ENCODE measurements at regions not wholly inside any gene's neighbourhood (a gene's known extent, or its start where the extent isn't known, plus 50 kb on each side); places are given as distances from the start of the nearest gene placed in this dataset.

DNA sequence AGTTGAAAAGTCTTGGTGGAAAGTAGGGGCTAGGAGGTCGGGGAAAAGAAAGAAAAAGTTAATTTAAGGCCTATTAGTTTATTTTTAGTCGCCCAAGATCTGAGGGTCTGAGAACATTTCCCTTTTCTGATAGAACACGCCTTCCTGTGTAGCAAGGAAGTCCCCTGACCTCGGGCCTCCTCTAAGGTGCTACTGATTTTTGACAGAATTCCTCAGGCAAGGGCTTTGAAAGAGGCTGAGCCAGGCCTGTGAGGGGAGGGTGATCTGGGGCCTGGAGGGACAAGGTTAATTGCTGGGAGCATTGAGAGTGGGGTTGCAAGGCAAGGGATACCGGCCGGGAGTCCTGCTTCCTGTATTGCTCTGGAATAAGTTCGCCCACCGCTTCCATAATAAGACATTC, 131.4 kb upstream of the MYCN start:
- Histone ChIP-seq H3K4me1 (no peaks in the 10 kb centered on the region), H3K9me3 (no peaks in the 10 kb centered on the region), H3K27ac (no peak overlapping the region), H3K4me3 (no peak overlapping the region), H3K36me3 (no peaks in the 10 kb centered on the region), H3K27me3 (no peaks in the 10 kb centered on the region)
- ATAC-seq: peak in 2 of 4 donors; percentile 23 to 36
- intact Hi-C loops (cut with DNase I): no loop called here
- 43% methylated on average over 7 of the region's 8 CpGs for WGBS (ENCODE audit: insufficient coverage, low coverage, low lambda C conversion rate, missing lambda C conversion rate)
- DNase-seq: no peak
- TF ChIP-seq POLR2A (IDR thresholded peaks at IDR 0.05): no peak
- TF ChIP-seq, protein P1, sequence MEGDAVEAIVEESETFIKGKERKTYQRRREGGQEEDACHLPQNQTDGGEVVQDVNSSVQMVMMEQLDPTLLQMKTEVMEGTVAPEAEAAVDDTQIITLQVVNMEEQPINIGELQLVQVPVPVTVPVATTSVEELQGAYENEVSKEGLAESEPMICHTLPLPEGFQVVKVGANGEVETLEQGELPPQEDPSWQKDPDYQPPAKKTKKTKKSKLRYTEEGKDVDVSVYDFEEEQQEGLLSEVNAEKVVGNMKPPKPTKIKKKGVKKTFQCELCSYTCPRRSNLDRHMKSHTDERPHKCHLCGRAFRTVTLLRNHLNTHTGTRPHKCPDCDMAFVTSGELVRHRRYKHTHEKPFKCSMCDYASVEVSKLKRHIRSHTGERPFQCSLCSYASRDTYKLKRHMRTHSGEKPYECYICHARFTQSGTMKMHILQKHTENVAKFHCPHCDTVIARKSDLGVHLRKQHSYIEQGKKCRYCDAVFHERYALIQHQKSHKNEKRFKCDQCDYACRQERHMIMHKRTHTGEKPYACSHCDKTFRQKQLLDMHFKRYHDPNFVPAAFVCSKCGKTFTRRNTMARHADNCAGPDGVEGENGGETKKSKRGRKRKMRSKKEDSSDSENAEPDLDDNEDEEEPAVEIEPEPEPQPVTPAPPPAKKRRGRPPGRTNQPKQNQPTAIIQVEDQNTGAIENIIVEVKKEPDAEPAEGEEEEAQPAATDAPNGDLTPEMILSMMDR (IDR thresholded peaks at IDR 0.05): no peak

DNA sequence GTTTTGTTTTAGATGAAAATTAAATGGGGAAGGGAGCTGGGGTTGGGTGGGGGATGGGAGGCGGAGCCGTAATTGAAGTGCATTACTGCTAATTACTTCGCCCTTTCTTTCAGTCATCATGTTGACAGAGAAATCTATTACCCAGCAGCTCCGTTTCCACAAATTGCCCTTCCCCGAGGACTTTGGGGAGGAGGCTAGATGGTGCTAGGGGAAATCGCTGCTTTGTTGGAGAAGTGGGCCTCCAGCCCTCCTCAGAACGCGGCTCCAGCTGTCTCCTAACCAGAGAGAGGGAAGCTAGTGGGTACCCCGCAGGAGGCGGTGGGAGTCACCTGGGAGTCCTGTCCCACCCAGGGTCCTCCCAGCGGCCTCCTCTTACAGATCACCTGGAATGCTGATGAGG, 130.9 kb upstream of the MYCN start:
- ATAC-seq: no peak
- 64% methylated on average over 6 of the region's 11 CpGs for WGBS (ENCODE audit: insufficient coverage, low coverage, low lambda C conversion rate, missing lambda C conversion rate)
- no peaks in the 10 kb centered on the region for H3K27me3 ChIP-seq
- no peaks in the 10 kb centered on the region for H3K4me1 ChIP-seq
- H3K4me3 ChIP-seq: no peak overlapping the region
- H3K36me3 ChIP-seq: no peaks in the 10 kb centered on the region
- no peaks in the 10 kb centered on the region for H3K9me3 ChIP-seq
- no peak for DNase-seq
- intact Hi-C loops (cut with DNase I): no loop called here
- H3K27ac ChIP-seq: no peak overlapping the region
- no peak for TF ChIP-seq POLR2A (IDR thresholded peaks at IDR 0.05)
- TF ChIP-seq, protein P1 (IDR thresholded peaks at IDR 0.05): no peak

DNA sequence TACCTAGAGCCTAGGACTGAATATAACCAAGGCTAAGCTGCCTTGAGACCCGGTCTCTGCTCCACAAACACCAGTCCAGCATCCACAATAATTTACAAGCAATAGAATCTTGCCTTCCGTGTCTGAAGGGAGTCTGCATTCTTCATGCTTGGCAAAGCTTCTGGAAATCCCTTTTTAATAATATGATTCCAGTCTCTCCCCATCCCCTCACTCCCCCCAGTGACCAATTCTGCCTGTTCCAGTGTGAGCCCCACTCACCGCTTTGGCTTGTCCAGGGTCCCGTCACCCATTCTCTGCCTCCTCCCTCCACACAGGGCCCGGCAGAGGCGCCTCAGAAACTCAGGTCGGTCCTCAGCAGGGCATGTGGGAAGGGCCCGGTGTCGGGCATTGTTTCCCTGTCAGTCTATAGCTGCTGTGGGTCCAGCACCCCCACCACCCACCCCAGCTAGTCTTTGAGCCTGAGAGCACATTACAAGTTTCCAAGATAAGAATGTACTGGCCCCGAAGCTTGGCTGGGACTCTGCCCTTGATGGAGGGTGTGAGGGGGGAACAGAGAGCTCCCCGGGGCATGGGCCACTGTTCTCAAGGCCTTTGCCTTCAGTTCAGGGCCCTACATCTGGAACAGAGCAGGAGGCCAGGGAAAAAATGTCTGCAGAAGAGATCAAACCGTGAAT, 129.7 kb upstream of the MYCN start:
- Histone ChIP-seq H3K4me1 (no peaks in the 10 kb centered on the region), H3K27me3 (no peaks in the 10 kb centered on the region), H3K27ac (no peak overlapping the region), H3K36me3 (no peaks in the 10 kb centered on the region), H3K9me3 (no peaks in the 10 kb centered on the region), H3K4me3 (no peak overlapping the region)
- 75% methylated on average over 12 of the region's 12 CpGs for WGBS (ENCODE audit: insufficient coverage, low coverage, low lambda C conversion rate, missing lambda C conversion rate)
- no peak for ATAC-seq
- DNase-seq: no peak
- intact Hi-C loops (cut with DNase I): no loop called here
- no peak for TF ChIP-seq POLR2A (IDR thresholded peaks at IDR 0.05)
- TF ChIP-seq, protein P1 (IDR thresholded peaks at IDR 0.05): no peak

DNA sequence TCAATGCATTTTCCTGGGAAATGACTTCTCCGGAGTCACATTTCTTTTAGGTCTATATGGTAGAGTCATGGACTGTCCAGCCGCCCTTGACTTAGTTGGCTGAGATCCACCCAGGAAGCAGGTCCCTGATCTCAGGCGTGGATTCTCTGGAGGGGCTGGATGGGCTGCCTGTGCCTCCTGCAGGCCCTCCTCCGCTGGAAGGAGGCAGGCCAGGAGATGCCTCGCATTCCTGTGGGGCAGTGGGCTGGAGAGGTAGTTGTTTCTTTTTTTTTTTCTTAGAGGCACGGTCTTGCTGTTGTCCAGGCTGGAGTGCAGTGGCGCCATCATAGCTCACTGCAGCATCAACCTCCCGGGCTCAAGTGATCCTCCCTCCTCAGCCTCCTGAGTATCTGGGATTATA, 129.0 kb upstream of the MYCN start:
- no peak for DNase-seq
- intact Hi-C loops (cut with DNase I): no loop called here

More for the DNA sequence above, 129.0 kb upstream of the MYCN start:
- Histone ChIP-seq H3K4me3 (no peak overlapping the region), H3K27ac (no peak overlapping the region), H3K9me3 (no peaks in the 10 kb centered on the region), H3K27me3 (no peaks in the 10 kb centered on the region), H3K4me1 (no peaks in the 10 kb centered on the region), H3K36me3 (no peaks in the 10 kb centered on the region)
- 56% methylated on average over 5 of the region's 8 CpGs for WGBS (ENCODE audit: insufficient coverage, low coverage, low lambda C conversion rate, missing lambda C conversion rate)
- no peak for ATAC-seq
- TF ChIP-seq, protein P1 (IDR thresholded peaks at IDR 0.05): no peak
- TF ChIP-seq POLR2A (IDR thresholded peaks at IDR 0.05): no peak

Data from right lobe of liver (tissue), 6 donors.